Fibroblast of the conjunctiva (primary cell): ENCODE measurements at regions not wholly inside any gene's neighbourhood (a gene's known extent, or its start where the extent isn't known, plus 50 kb on each side); places are given as distances from the start of the nearest gene placed in this dataset.

Experiments
- DNase-seq: peaks from one replicate; pipeline ENCODE4 v3.0.0-alpha.2; 2010; ENCODE audit warnings: low read depth

DNA sequence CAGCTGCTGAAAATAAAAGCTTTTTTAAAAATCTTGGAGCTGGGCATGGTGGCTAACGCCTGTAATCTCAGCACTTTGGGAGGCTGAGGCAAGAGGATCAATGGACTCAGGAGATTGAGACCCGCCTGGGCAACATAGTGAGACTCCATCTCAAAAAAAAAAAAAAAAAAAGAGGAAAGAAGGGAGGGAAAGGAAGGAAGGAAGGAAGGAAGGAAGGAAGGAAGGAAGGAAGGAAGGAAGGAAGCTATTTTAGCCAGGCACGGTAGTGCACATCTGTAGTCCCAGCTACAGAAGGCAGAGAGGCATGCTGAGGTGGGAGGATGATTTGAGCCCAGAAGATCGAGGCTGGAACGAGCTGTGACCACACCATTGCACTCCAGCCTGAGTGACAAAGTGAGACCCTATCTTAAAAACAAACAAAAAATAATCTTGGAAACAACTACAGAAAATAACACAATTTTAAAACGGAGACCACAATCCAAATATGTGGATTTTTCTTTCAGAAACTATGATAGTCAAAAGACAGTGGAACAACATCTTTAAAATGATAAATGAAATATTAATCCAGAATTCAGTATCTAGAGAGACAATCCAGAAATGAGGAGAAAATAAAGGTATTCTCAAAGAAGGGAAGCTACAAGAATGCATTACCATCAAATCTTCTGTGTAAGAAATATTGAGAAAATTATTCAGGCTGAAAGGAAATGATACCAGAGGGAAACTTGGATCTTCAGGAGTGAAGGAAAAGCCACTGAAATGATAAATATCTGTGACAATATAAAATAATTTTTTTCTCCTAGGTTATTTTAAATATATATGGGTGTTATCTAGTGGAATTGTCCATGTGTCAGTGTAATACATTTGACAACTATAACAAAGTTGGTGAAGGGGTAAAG is 182.0 kb downstream of the GPX5 start:
- no peak for DNase-seq

DNA sequence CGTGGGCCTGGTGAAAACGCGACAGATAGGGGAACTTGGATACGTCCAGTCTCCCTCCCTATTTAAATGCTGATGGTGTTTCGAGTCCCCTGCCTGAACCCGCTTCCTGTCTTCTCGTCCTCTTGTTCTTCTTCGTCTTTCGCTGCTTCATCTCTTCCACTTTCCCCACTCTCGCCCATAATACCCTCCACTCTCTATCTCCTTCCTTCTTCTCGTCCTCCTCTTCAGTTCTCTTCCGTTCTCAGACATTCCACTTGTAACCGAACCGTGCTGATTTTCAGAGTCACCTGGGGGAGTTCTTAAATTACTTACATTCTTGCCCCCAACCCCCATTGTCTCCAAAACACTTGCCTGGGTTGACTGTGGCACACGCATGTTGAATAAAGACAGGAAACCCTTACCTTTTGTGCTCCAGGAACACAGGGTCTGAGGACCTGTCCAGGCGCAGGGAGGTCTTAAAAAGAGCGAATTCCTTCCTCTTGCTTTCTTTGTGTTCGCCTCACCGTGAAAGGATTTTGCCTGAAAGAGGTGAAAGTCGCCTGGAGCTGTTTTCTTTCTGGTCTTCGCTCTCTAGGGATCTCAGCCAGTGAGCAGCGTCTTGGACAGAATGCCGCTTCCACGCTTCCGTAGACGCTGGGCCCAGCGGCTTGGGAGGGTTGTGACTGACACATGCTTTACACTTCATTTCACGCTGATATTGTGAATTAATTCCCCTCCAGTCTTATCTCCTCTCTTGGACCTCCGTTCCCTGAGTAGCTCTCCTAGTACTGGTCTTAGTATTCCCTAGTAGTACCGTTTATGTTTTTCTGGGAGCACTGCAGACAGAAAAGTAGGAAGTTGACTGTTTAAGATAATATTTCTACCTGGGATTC is 184.0 kb downstream of the GPX5 start:
- DNase-seq = no peak

- peak; percentile 53 for DNase-seq
These were observed 184.9 kb downstream of the GPX5 start for GRCh38 chr6:28710466-28711191.

- no peak for DNase-seq
These were observed 185.6 kb downstream of the GPX5 start for GRCh38 chr6:28711325-28711724.

- DNase-seq = no peak
These were observed 186.2 kb downstream of the GPX5 start for GRCh38 chr6:28711788-28712341.

DNA sequence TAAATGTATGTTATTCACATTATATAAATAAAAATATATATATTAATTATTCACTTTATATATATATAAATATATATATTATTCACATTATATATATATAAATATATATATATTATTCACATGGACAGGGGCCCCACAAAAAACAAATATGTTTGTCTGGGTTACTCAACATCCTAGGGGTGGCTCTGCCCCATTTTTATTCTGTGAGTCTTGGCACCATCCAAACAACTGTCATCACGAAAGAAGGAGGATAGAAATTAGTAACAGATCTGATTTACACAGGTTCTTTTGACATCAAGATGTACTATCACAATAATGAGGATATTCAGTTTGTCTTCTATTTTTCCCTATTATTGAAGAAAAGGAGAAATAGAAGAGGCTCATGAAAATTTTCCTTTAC is 187.3 kb downstream of the GPX5 start:
- no peak for DNase-seq

DNA sequence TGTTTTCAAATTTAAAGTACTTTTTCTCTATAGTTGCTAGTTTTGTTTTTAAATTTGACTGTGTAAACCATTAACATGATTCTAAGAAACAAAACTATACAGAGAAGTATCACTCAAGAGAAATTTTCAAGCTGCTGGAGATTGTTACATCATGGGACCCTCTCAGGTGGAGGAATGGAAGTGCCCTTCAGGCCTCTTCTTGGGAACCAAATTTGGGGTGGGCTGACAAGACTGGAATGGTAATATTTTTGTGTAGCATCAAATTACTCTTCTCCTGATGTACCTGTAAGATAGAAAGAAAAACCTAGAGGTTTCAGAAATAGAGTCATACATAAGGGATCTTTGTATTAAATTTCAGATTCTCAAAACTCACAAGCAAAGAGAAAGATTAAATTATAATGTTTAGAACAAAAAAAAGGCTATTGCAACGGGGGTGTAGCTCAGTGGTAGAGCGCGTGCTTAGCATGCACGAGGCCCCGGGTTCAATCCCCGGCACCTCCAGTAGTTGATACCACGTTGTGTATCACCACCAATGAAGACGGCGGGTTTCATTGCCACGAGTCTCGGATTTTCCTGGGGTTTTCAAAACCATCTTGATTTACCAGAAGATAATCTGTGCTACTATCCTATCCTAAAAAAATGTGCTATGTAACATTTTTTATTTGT is 193.7 kb downstream of the GPX5 start:
- no peak for DNase-seq

GRCh38 chr6:28720357-28721231 is 194.9 kb downstream of the GPX5 start:
- no peak for DNase-seq

DNA sequence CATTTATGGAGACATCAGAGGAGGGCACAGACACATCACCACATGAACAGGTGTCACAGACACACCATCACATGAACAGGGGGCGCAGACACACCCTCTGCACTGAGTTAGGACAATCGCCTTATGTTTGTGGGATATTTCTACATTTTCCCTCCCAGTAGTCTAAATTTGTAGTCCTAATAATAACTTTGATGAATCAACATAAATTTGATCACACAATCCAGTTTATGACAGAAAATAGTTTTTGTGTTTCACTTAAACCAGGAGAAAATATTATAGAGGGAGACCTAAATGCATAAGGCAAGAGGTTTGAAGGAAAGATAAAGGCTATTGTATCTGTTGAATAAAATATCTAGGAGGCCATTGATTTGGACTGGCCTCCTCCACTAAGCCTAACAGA is 195.7 kb downstream of the GPX5 start:
- DNase-seq = no peak

DNA sequence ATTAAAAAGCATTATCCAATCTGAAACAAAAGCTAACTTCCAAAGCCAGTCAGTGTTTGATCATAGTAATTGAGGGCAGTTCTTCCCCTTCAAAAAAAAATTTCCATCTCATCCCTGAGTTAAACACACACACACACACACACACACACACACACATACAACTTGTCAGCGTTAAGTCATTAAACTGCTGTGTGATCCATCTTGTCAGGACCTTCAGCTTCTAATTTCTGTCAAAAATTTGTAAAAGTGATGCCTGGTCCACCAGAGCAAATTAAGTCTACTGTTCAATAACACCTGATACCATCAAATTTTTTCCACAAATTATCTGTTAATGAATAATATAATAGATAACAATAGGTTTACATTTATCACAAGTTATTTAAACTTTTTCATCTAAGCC is 198.7 kb downstream of the GPX5 start:
- no peak for DNase-seq

GRCh38 chr6:28725274-28725809 is 198.4 kb downstream of the TRIM27 start:
- no peak for DNase-seq

DNA sequence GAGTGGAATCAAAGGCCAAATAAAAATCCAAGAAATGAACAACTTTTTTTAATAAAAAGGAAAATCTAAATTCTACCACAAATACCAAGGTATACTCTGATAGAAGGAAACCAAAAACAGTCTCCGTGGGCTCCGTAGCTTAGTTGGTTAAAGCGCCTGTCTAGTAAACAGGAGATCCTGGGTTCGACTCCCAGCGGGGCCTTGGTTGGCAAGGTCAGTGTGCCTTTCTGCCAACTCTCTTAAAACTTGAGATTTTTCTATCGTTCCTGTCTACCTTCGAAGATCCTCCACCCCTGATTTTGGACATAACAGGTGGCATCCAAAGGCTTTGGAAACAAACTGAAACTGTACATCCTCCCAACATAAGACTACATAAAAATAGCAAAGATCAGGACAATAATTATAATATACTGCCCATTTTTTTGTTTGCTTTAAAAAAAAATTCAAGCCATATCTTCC is 197.9 kb downstream of the TRIM27 start:
- DNase-seq = no peak

GRCh38 chr6:28726569-28727309 is 197.0 kb downstream of the TRIM27 start:
- no peak for DNase-seq

DNA sequence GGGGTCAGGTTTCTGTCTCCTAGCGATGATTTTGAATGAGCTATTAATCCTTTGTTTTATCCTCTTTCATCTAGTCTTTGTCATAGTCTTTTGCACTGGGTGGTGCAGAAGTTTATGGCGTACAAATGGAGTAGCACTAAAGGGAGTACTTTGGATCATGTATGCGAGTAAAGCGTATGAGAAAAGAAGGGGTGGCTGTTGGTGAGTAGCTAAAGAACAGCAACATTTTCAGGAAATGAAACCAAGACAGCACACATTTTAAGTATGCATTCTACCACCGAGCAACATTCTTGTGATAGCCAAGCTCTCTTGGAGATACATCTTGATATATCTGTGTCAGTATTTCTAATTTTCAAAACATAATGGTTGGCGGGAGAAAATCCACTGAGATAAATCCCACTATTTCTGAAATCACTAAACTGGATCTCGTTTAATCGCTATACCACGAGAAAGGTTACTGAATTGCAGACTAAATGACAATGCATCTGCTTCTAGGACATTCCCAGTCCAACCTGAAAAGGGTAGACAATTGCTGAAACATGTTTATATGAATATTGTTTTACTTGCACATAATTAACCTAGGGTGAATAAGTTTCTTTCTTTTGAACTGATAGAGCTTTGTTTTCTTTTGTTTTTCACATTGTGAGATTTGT is 196.1 kb downstream of the TRIM27 start:
- DNase-seq = no peak

GRCh38 chr6:28729501-28730402 is 194.0 kb downstream of the TRIM27 start:
- DNase-seq = no peak

- DNase-seq = no peak
These were observed 191.7 kb downstream of the TRIM27 start for GRCh38 chr6:28732052-28732451.

- no peak for DNase-seq
These were observed 189.3 kb downstream of the TRIM27 start for GRCh38 chr6:28734443-28734959.

DNA sequence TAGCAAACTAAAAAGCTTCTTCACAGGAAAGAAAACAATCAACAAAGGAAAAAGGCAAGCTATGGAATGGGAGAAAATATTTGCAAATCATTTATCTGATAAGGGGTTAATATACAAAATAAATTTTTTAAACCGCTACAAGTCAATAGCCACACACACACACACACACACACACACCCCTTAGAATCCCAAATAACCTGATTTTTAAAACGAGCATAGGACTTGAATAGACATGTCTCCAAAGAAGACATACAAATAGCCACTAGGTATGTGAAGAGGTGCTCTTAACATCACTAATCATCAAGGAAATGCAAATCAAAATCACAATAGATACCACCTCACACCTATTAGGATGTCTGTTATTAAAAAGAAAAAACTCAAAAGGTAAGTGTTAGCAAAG is 187.7 kb downstream of the TRIM27 start:
- DNase-seq = no peak
